H1 (cell line): ENCODE measurements at regions not wholly inside any gene's neighbourhood (a gene's known extent, or its start where the extent isn't known, plus 50 kb on each side); places are given as distances from the start of the nearest gene placed in this dataset.

Experiments
- CTCF ChIA-PET: fragments of 300-600 bp; sonication (Branson Sonifier 250); formaldehyde crosslinking; loops from one replicate; lab custom pipeline; 2021; ENCODE audit not compliant: partially characterized antibody; lab: Charles Lee
- POLR2A ChIA-PET: fragments of 300-600 bp; sonication (Branson Sonifier 250); formaldehyde crosslinking; loops from one replicate; lab custom pipeline; 2021; ENCODE audit warnings: inconsistent platforms; ENCODE audit not compliant: partially characterized antibody; lab: Charles Lee
- DNase-seq, 2 experiments: peaks; one replicate each; pipeline versions ENCODE4 v3.0.0 to v3.0.0-alpha.2; 2010 to 2022; ENCODE audit warnings: low spot score in 2 of 2, low read depth in 1 of 2, mixed read lengths in 1 of 2
- FAIRE-seq: peaks from 2 replicates; lab custom pipeline; 2011; peaks lifted over from hg19 to GRCh38; lab: Jason Lieb, UNC
- H2AFZ ChIP-seq: 2 replicates; pipeline ENCODE4 v1.8.1; 2012; ENCODE audit warnings: low read length, inconsistent platforms
- H2AK5ac ChIP-seq: 2 replicates; pipeline ENCODE4 v1.6.1; 2013; ENCODE audit warnings: low read depth, low read length
- H2BK120ac ChIP-seq: replicated peaks from 2 replicates; pipeline ENCODE3; 2013; ENCODE audit warnings: low read depth, low read length, inconsistent platforms
- H2BK12ac ChIP-seq: 2 replicates; pipeline ENCODE4 v1.6.1; 2013; ENCODE audit warnings: low read depth, low read length
- H2BK15ac ChIP-seq: 2 replicates; pipeline ENCODE4 v1.6.1; 2013; ENCODE audit warnings: low read length
- H2BK20ac ChIP-seq: 2 replicates; pipeline ENCODE4 v1.6.1; 2013; ENCODE audit warnings: low read length
- H2BK5ac ChIP-seq: 2 replicates; pipeline ENCODE4 v1.6.1; 2013; ENCODE audit warnings: low read depth, low read length
- H3K14ac ChIP-seq: 2 replicates; pipeline ENCODE4 v1.6.1; 2013; ENCODE audit warnings: inconsistent platforms; ENCODE audit not compliant: insufficient read length
- H3K18ac ChIP-seq: 2 replicates; pipeline ENCODE4 v1.6.1; 2013; ENCODE audit warnings: low read length; ENCODE audit errors: extremely low read depth
- H3K23ac ChIP-seq: 2 replicates; pipeline ENCODE4 v1.6.1; 2013; ENCODE audit warnings: inconsistent platforms; ENCODE audit not compliant: insufficient read length
- H3K23me2 ChIP-seq: 2 replicates; pipeline ENCODE4 v1.6.1; 2013; ENCODE audit warnings: low read depth, low read length
- H3K27ac ChIP-seq: 2 replicates; pipeline ENCODE4 v1.6.1; 2011; ENCODE audit warnings: low read depth, low read length, inconsistent platforms
- H3K27me3 ChIP-seq, 4 experiments: replicated peaks in 1 of 4; 1 replicate in 1 of 4; 2 replicates in 3 of 4; pipeline versions ENCODE4 v1.6.1 to v1.8.1; 2011 to 2013; ENCODE audit warnings: low read length in 3 of 4, mild to moderate bottlenecking in 3 of 4, inconsistent platforms in 2 of 4, mixed read lengths in 2 of 4, moderate library complexity in 1 of 4; ENCODE audit not compliant: control insufficient read depth in 3 of 4, insufficient read depth in 3 of 4; ENCODE audit errors: extremely low read depth in 1 of 4
- H3K36me3 ChIP-seq, 4 experiments: 2 replicates each; pipeline versions ENCODE4 v1.6.1 to v1.8.1; 2011 to 2013; ENCODE audit warnings: mild to moderate bottlenecking in 4 of 4, low read length in 3 of 4, moderate library complexity in 2 of 4, control low read depth in 1 of 4, inconsistent platforms in 1 of 4; ENCODE audit not compliant: insufficient read depth in 4 of 4, control insufficient read depth in 2 of 4
- H3K4ac ChIP-seq: replicated peaks from 2 replicates; pipeline ENCODE3; 2013; ENCODE audit warnings: low read length, low read depth, mixed read lengths, inconsistent platforms; ENCODE audit not compliant: insufficient read length
- H3K4me1 ChIP-seq, 4 experiments: replicated peaks in 1 of 4; 1 replicate in 1 of 4; 2 replicates in 3 of 4; pipeline versions ENCODE4 v1.6.1 to v1.8.1; 2011 to 2013; ENCODE audit warnings: low read length in 3 of 4, inconsistent platforms in 2 of 4, mixed read lengths in 1 of 4; ENCODE audit not compliant: insufficient read depth in 4 of 4, control insufficient read depth in 3 of 4
- H3K4me2 ChIP-seq, 2 experiments: 2 replicates each; pipeline versions ENCODE4 v1.6.1 to v1.8.1; 2011 to 2013; ENCODE audit warnings: low read depth in 2 of 2, low read length in 2 of 2, control low read depth in 1 of 2, inconsistent platforms in 1 of 2, mild to moderate bottlenecking in 1 of 2; ENCODE audit not compliant: insufficient read depth in 1 of 2
- H3K4me3 ChIP-seq, 4 experiments: fragments of 200-600, 300-600 bp in 1 of 4; sonication (generic), shearing (Covaris generic), sonication (Bioruptor Twin) in 1 of 4; 2 replicates each; pipeline versions ENCODE4 v1.5.1 to v1.8.1; 2011 to 2016; ENCODE audit warnings: low read length in 4 of 4, low read depth in 3 of 4, control low read depth in 2 of 4, inconsistent platforms in 2 of 4, mild to moderate bottlenecking in 2 of 4, mixed read lengths in 1 of 4, moderate library complexity in 1 of 4; ENCODE audit not compliant: insufficient read depth in 2 of 4; ENCODE audit errors: extremely low read depth in 1 of 4
- H3K56ac ChIP-seq: replicated peaks from 2 replicates; pipeline ENCODE3; 2013; ENCODE audit warnings: low read depth, mild to moderate bottlenecking, mixed read lengths, low read length, inconsistent platforms; ENCODE audit not compliant: insufficient read length
- H3K79me1 ChIP-seq: 2 replicates; pipeline ENCODE4 v1.6.1; 2013; ENCODE audit warnings: low read depth, low read length, control low read depth
- H3K79me2 ChIP-seq, 2 experiments: 2 replicates each; pipeline versions ENCODE4 v1.6.1 to v1.8.1; 2012 to 2013; ENCODE audit warnings: low read length in 2 of 2, mild to moderate bottlenecking in 2 of 2, inconsistent platforms in 1 of 2; ENCODE audit not compliant: insufficient read depth in 2 of 2, control insufficient read depth in 1 of 2
- H3K9ac ChIP-seq, 4 experiments: replicated peaks in 1 of 4; 1 replicate in 1 of 4; 2 replicates in 3 of 4; pipeline versions ENCODE4 v1.6.1 to v1.8.1; 2011 to 2013; ENCODE audit warnings: low read depth in 3 of 4, low read length in 3 of 4, control low read depth in 2 of 4, mild to moderate bottlenecking in 2 of 4, moderate library complexity in 2 of 4, inconsistent platforms in 1 of 4; ENCODE audit errors: extremely low read depth in 1 of 4
- H3K9me3 ChIP-seq, 2 experiments: 2 replicates each; pipeline versions ENCODE4 v1.6.1 to v1.8.1; 2012 to 2013; ENCODE audit warnings: mild to moderate bottlenecking in 2 of 2, moderate library complexity in 2 of 2, control low read depth in 1 of 2, inconsistent platforms in 1 of 2, low read depth in 1 of 2, low read length in 1 of 2, mixed read lengths in 1 of 2; ENCODE audit not compliant: insufficient read depth in 2 of 2
- H4K20me1 ChIP-seq, 2 experiments: replicated peaks in 1 of 2; 2 replicates each; pipeline versions ENCODE3 to v1.8.1; 2011 to 2013; ENCODE audit warnings: inconsistent platforms in 2 of 2, low read length in 2 of 2, mild to moderate bottlenecking in 1 of 2; ENCODE audit not compliant: insufficient read depth in 2 of 2, control insufficient read depth in 1 of 2
- H4K5ac ChIP-seq: 2 replicates; pipeline ENCODE4 v1.6.1; 2013; ENCODE audit warnings: low read length, low read depth, mixed read lengths, inconsistent platforms; ENCODE audit not compliant: insufficient read length
- H4K8ac ChIP-seq: 2 replicates; pipeline ENCODE4 v1.8.0; 2013; ENCODE audit warnings: mild to moderate bottlenecking, moderate library complexity, low read length, inconsistent platforms; ENCODE audit not compliant: insufficient read depth; ENCODE audit errors: extremely low read depth
- H4K91ac ChIP-seq: replicated peaks from 2 replicates; pipeline ENCODE3; 2013; ENCODE audit warnings: low read length, mixed read lengths, inconsistent platforms; ENCODE audit not compliant: insufficient read length
- BCL11A ChIP-seq, 2 experiments: IDR thresholded peaks; one replicate each; pipeline ENCODE4 v1.6.1; 2011; ENCODE audit warnings: low read depth in 2 of 2, low read length in 2 of 2, mild to moderate bottlenecking in 2 of 2
- CTBP2 ChIP-seq: IDR thresholded peaks from 2 replicates; pipeline ENCODE4 v1.7.0; 2011; ENCODE audit warnings: borderline replicate concordance, mild to moderate bottlenecking, moderate library complexity, mixed read lengths, low read length; ENCODE audit not compliant: insufficient read depth, insufficient read length
- EP300 ChIP-seq, 2 experiments: IDR thresholded peaks; 1 replicate in 1 of 2; 2 replicates in 1 of 2; pipeline ENCODE4 v1.6.1; 2011 to 2012; ENCODE audit warnings: low read depth in 2 of 2, low read length in 2 of 2, mild to moderate bottlenecking in 2 of 2, borderline replicate concordance in 1 of 2, inconsistent platforms in 1 of 2, moderate library complexity in 1 of 2
- GTF2F1 ChIP-seq: IDR thresholded peaks from 2 replicates; pipeline ENCODE4 v1.6.1; 2012; ENCODE audit warnings: low read depth, low read length, improper control_type of control experiment, borderline replicate concordance
- JUND ChIP-seq: IDR thresholded peaks from 2 replicates; pipeline ENCODE4 v1.6.1; 2011; ENCODE audit warnings: mild to moderate bottlenecking, improper control_type of control experiment, low read length
- RAD21 ChIP-seq, 2 experiments: IDR thresholded peaks in 1 of 2; conservative IDR thresholded peaks in 1 of 2; 2 replicates each; pipeline ENCODE4 v1.6.1; 2011; ENCODE audit warnings: low read depth in 2 of 2, low read length in 2 of 2, improper control_type of control experiment in 1 of 2, inconsistent platforms in 1 of 2, mild to moderate bottlenecking in 1 of 2, moderate library complexity in 1 of 2
- RBBP5 ChIP-seq: IDR thresholded peaks from 2 replicates; pipeline ENCODE4 v1.7.1; 2012; ENCODE audit warnings: low read depth, mild to moderate bottlenecking, inconsistent platforms, low read length, moderate library complexity, borderline replicate concordance
- SIN3A ChIP-seq, 2 experiments: IDR thresholded peaks in 1 of 2; conservative IDR thresholded peaks in 1 of 2; 2 replicates each; pipeline ENCODE4 v1.6.1; 2011 to 2012; ENCODE audit warnings: low read length in 2 of 2, improper control_type of control experiment in 1 of 2, low read depth in 1 of 2, mild to moderate bottlenecking in 1 of 2
- SP1 ChIP-seq: IDR thresholded peaks from 2 replicates; pipeline ENCODE4 v1.6.1; 2011; ENCODE audit warnings: low read depth, low read length
- SP2 ChIP-seq: IDR thresholded peaks from 2 replicates; pipeline ENCODE4 v1.6.1; 2012; ENCODE audit warnings: mild to moderate bottlenecking, low read length, inconsistent platforms
- YY1 ChIP-seq: IDR thresholded peaks from 2 replicates; pipeline ENCODE4 v1.6.1; 2011; ENCODE audit warnings: low read depth, mild to moderate bottlenecking, low read length
- WGBS, 2 experiments: shearing (Covaris generic) in 1 of 2; methylation state at CpG; one replicate each; pipeline versions ENCODE4 v1.1.6 to v1.1.7; 2013 to 2015; ENCODE audit warnings: low lambda C conversion rate in 2 of 2, mixed read lengths in 2 of 2, inconsistent platforms in 1 of 2, low coverage in 1 of 2, missing lambda C conversion rate in 1 of 2; ENCODE audit not compliant: insufficient replicate concordance in 2 of 2, insufficient coverage in 1 of 2, insufficient read length in 1 of 2; ENCODE audit errors: extremely low coverage in 1 of 2, missing lambda C conversion rate in 1 of 2; 5-methylcytosine and 5-hydroxymethylcytosine counted together

DNA sequence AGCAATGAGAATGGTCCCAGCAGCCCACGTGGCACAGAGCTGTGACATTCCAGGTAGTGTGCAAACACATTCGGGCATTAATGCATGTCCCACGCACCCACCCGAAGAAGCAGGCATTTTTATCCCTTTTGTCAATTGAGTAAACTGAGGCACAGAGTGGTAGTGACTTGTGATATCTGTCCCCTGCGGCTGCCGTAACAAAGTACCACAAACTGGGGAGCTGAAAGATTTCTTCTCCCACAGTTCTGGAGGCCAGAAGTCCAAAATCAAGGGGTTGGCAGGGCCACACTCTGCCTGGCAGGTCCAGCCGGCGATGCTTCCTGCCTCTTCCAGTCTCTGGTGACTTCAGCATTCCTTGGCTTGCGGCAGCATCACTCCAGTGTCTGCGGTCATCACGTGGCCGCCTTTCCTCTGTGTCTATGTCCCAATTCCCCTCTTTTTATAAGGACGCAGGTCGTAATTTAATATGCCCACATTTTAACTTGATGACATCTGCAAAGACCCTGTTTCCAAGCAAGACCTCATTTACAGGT, 221.9 kb upstream of the GSE1 start:
- Histone ChIP-seq H3K23me2 (peaks cover 9% of the 10 kb centered on the region; the same call in 1 of the 2 replicates), H3K27ac (no peak overlapping the region), H2AK5ac (no peak overlapping the region), H3K4ac (no peak overlapping the region), H4K20me1 (peaks cover 2 to 5% of the 10 kb centered on the region in 2 experiments), H2BK120ac (no peak overlapping the region), H4K91ac (no peak overlapping the region), H3K36me3 (no peaks in the 10 kb centered on the region), H3K9me3 (no peaks in the 10 kb centered on the region), H3K79me2 (no peaks in the 10 kb centered on the region), H3K9ac (no peak overlapping the region), H3K14ac (no peak overlapping the region), H2BK12ac (no peak overlapping the region), H4K5ac (no peak overlapping the region)
- ChIA-PET CTCF (interaction anchor here (0.6 to 10.8 kb wide), 20 partner anchors 12 to 276 kb away, joined by 3 to 182 read pairs (median 4); no protein-coding TSS in a partner anchor), POLR2A (no interaction called here)
- no peak for FAIRE-seq
- TF ChIP-seq BCL11A (IDR thresholded peaks at IDR 0.05; ENCODE audit: low read depth in 2 of 2, low read length in 2 of 2): no peak
- TF ChIP-seq SP2: no peak
- no peak for TF ChIP-seq RAD21 (IDR thresholded peaks at IDR 0.05 in 1 of 2, conservative IDR thresholded peaks at IDR 0.05 in 1 of 2; ENCODE audit: low read depth in 2 of 2, low read length in 2 of 2)
- TF ChIP-seq RBBP5: no peak
- no peak for TF ChIP-seq CTBP2
- no peak for TF ChIP-seq SP1
- no peak for TF ChIP-seq JUND
- no peak for TF ChIP-seq SIN3A (conservative IDR thresholded peaks at IDR 0.05 in 1 of 2, IDR thresholded peaks at IDR 0.05 in 1 of 2; ENCODE audit: low read depth in 1 of 2, low read length in 2 of 2)
- TF ChIP-seq YY1: no peak
- no peak for TF ChIP-seq GTF2F1
- no peak for TF ChIP-seq EP300 (IDR thresholded peaks at IDR 0.05; ENCODE audit: borderline replicate concordance in 1 of 2, low read depth in 2 of 2, low read length in 2 of 2)
- TF ChIP-seq, all 59 proteins: peak for 0
- 84% methylated on average over 14 of the region's 14 CpGs; no CpG with 5 or more reads in 1 of the 2 experiments for WGBS, 2 experiments
- Histone ChIP-seq H3K56ac (no peak overlapping the region), H3K27me3 (no peaks in the 10 kb centered on the region), H4K8ac (0 out of 2 replicates have a peak overlapping the region, but pooled peaks have one; percentile 53), H3K23ac (no peak overlapping the region), H3K79me1 (no peaks in the 10 kb centered on the region), H2BK20ac (no peak overlapping the region), H3K4me3 (no peak overlapping the region), H2AFZ (no peak overlapping the region), H2BK15ac (no peak overlapping the region), H2BK5ac (no peak overlapping the region), H3K4me2 (no peak overlapping the region), H3K4me1 (peaks cover 0 to 20% (median 13%) of the 10 kb centered on the region in 4 experiments; a peak in 6 of 7 replicates), H3K18ac (no peak overlapping the region)
- DNase-seq: peak in 1 of 2 experiments; percentile 33
